ENCODE measurements at regions not wholly inside any gene's neighbourhood (a gene's known extent, or its start where the extent isn't known, plus 50 kb on each side); places are given as distances from the start of the nearest gene placed in this dataset.

DNA sequence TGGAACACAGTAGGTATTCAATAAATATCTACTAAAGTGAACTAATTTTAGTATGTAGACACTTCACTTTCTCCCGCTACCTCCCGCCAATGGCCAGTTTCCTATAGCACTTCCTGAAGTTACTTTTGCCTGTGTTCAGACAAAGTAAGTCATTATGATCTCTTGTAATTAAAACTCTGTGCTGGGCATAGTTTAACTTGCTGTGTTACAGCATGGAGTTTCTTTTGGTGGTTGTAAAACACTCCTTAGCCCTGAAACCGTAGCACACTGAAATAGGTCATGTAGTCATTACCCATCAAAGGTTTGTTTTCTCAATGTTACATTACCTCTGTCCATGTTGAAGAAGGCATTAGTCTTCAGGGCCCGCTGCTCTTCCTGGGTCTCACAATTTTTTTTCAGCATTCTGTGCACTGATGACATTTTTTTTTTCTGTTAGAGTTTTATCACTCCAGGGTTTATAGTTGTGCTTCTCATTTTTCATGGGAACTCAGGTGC is 54.0 kb upstream of the CENPW start:
- intact Hi-C loops (cut with DNase I) = no loop called here
- DNase-seq = no peak

All from posterior cingulate gyrus (tissue), 11 donors.